Central memory CD8-positive, alpha-beta T cell (primary cell): ENCODE measurements at regions not wholly inside any gene's neighbourhood (a gene's known extent, or its start where the extent isn't known, plus 50 kb on each side); places are given as distances from the start of the nearest gene placed in this dataset.

Experiments used
- ATAC-seq: fragments of 150-1000 bp; cut with Tn5 transposase; replicated peaks from 2 replicates; pipeline ENCODE4 v1.10.0; 2022; ENCODE audit warnings: mild to moderate bottlenecking, moderate FRiP score, moderate number of reproducible peaks; ENCODE audit not compliant: poor library complexity, severe bottlenecking; ENCODE audit errors: extremely low read depth
- DNase-seq, 2 donors: peaks; one replicate each; pipeline ENCODE4 v3.0.0; 2021; ENCODE audit warnings: low spot score in 2 of 2
- H3K27ac Mint-ChIP-seq: one replicate; pipeline ENCODE4 v1.8.0; 2022; ENCODE audit warnings: low read depth, mild to moderate bottlenecking, moderate library complexity, mixed read lengths
- H3K27me3 Mint-ChIP-seq: one replicate; pipeline ENCODE4 v1.8.0; 2022; ENCODE audit warnings: mixed read lengths
- H3K36me3 Mint-ChIP-seq: one replicate; pipeline ENCODE4 v1.8.0; 2022; ENCODE audit warnings: mild to moderate bottlenecking, moderate library complexity, mixed read lengths; ENCODE audit not compliant: insufficient read depth
- H3K4me1 Mint-ChIP-seq: one replicate; pipeline ENCODE4 v1.8.0; 2022; ENCODE audit warnings: mixed read lengths
- H3K4me3 Mint-ChIP-seq: one replicate; pipeline ENCODE4 v1.8.0; 2022; ENCODE audit warnings: mild to moderate bottlenecking, moderate library complexity, mixed read lengths
- H3K9me3 Mint-ChIP-seq: one replicate; pipeline ENCODE4 v1.8.0; 2022; ENCODE audit warnings: mixed read lengths

- no peaks in the 10 kb centered on the region for H3K9me3 Mint-ChIP-seq
- no peaks in the 10 kb centered on the region for H3K36me3 Mint-ChIP-seq
- H3K27me3 Mint-ChIP-seq, result peaks cover 32% of the 10 kb centered on the region
- ATAC-seq (no peak), DNase-seq (no peak)
- H3K4me1 Mint-ChIP-seq, result no peaks in the 10 kb centered on the region
- H3K4me3 Mint-ChIP-seq, result no peak overlapping the region
- H3K27ac Mint-ChIP-seq, result no peak overlapping the region
These were observed 81.2 kb downstream of the UNC5CL start for GRCh38 chr6:40957616-40958492.

- no peak overlapping the region for H3K27ac Mint-ChIP-seq
- DNase-seq (no peak), ATAC-seq (no peak)
- peaks cover 37% of the 10 kb centered on the region for H3K27me3 Mint-ChIP-seq
- H3K4me1 Mint-ChIP-seq, result no peaks in the 10 kb centered on the region
- H3K9me3 Mint-ChIP-seq, result no peaks in the 10 kb centered on the region
- H3K36me3 Mint-ChIP-seq, result no peaks in the 10 kb centered on the region
- H3K4me3 Mint-ChIP-seq, result no peak overlapping the region
These were observed 82.1 kb downstream of the UNC5CL start for GRCh38 chr6:40956936-40957335.

GRCh38 chr6:40955178-40955545, 83.9 kb downstream of the UNC5CL start:
- Mint-ChIP-seq H3K27me3 (peaks cover 55% of the 10 kb centered on the region), H3K4me3 (no peak overlapping the region), H3K27ac (no peak overlapping the region), H3K36me3 (no peaks in the 10 kb centered on the region), H3K4me1 (no peaks in the 10 kb centered on the region), H3K9me3 (no peaks in the 10 kb centered on the region)
- no peak for DNase-seq
- no peak for ATAC-seq

GRCh38 chr6:40954446-40955177, 84.4 kb downstream of the UNC5CL start:
- Mint-ChIP-seq H3K36me3 (no peaks in the 10 kb centered on the region), H3K4me1 (no peaks in the 10 kb centered on the region), H3K9me3 (no peaks in the 10 kb centered on the region), H3K27me3 (peaks cover 60% of the 10 kb centered on the region), H3K27ac (no peak overlapping the region), H3K4me3 (no peak overlapping the region)
- ATAC-seq (no peak), DNase-seq (no peak)

GRCh38 chr6:40953486-40953885, 85.5 kb downstream of the UNC5CL start:
- ATAC-seq, result no peak

GRCh38 chr6:40950986-40951698, 87.9 kb downstream of the UNC5CL start:
- H3K36me3 Mint-ChIP-seq, result no peaks in the 10 kb centered on the region
- ATAC-seq, result no peak
- no peaks in the 10 kb centered on the region for H3K4me1 Mint-ChIP-seq
- H3K4me3 Mint-ChIP-seq, result no peak overlapping the region
- no peak for DNase-seq
- H3K9me3 Mint-ChIP-seq, result no peaks in the 10 kb centered on the region
- H3K27me3 Mint-ChIP-seq, result peaks cover 59% of the 10 kb centered on the region
- H3K27ac Mint-ChIP-seq, result no peak overlapping the region

More at GRCh38 chr6:40953486-40953885, 85.5 kb downstream of the UNC5CL start:
- H3K4me1 Mint-ChIP-seq, result no peaks in the 10 kb centered on the region
- no peaks in the 10 kb centered on the region for H3K9me3 Mint-ChIP-seq
- H3K27me3 Mint-ChIP-seq, result peaks cover 64% of the 10 kb centered on the region
- no peak overlapping the region for H3K27ac Mint-ChIP-seq
- no peak for DNase-seq
- H3K4me3 Mint-ChIP-seq, result no peak overlapping the region
- H3K36me3 Mint-ChIP-seq, result no peaks in the 10 kb centered on the region

- Mint-ChIP-seq H3K4me3 (no peak overlapping the region), H3K27ac (no peak overlapping the region), H3K4me1 (no peaks in the 10 kb centered on the region), H3K9me3 (no peaks in the 10 kb centered on the region), H3K36me3 (no peaks in the 10 kb centered on the region), H3K27me3 (peaks cover 39% of the 10 kb centered on the region)
- ATAC-seq, result no peak
- no peak for DNase-seq
These were observed 90.5 kb downstream of the UNC5CL start for GRCh38 chr6:40948570-40948969.

- H3K27ac Mint-ChIP-seq, result no peak overlapping the region
- DNase-seq (no peak), ATAC-seq (no peak)
- no peak overlapping the region for H3K4me3 Mint-ChIP-seq
- H3K4me1 Mint-ChIP-seq, result no peaks in the 10 kb centered on the region
- H3K27me3 Mint-ChIP-seq, result peaks cover 33% of the 10 kb centered on the region
- H3K9me3 Mint-ChIP-seq, result no peaks in the 10 kb centered on the region
- H3K36me3 Mint-ChIP-seq, result no peaks in the 10 kb centered on the region
These were observed 91.0 kb downstream of the UNC5CL start for GRCh38 chr6:40947876-40948526.

GRCh38 chr6:40946738-40947301, 92.2 kb downstream of the UNC5CL start:
- Mint-ChIP-seq H3K9me3 (no peaks in the 10 kb centered on the region), H3K4me3 (no peak overlapping the region), H3K27me3 (peaks cover 26% of the 10 kb centered on the region), H3K4me1 (no peaks in the 10 kb centered on the region), H3K27ac (no peak overlapping the region), H3K36me3 (no peaks in the 10 kb centered on the region)
- no peak for ATAC-seq
- DNase-seq, result no peak

GRCh38 chr6:40937491-40937890, 101.5 kb downstream of the UNC5CL start:
- Mint-ChIP-seq H3K4me1 (no peaks in the 10 kb centered on the region), H3K27ac (no peak overlapping the region), H3K4me3 (no peak overlapping the region), H3K27me3 (peaks cover 55% of the 10 kb centered on the region), H3K36me3 (no peaks in the 10 kb centered on the region), H3K9me3 (no peaks in the 10 kb centered on the region)
- ATAC-seq (no peak), DNase-seq (no peak)

GRCh38 chr6:40936818-40937251, 102.2 kb downstream of the UNC5CL start:
- DNase-seq, result no peak
- Mint-ChIP-seq H3K4me3 (no peak overlapping the region), H3K4me1 (no peaks in the 10 kb centered on the region), H3K9me3 (no peaks in the 10 kb centered on the region), H3K27me3 (peaks cover 55% of the 10 kb centered on the region), H3K27ac (no peak overlapping the region), H3K36me3 (no peaks in the 10 kb centered on the region)
- no peak for ATAC-seq

GRCh38 chr6:40933864-40934263, 105.2 kb downstream of the UNC5CL start:
- Mint-ChIP-seq H3K27me3 (peaks cover 35% of the 10 kb centered on the region), H3K4me3 (no peak overlapping the region), H3K27ac (no peak overlapping the region), H3K9me3 (no peaks in the 10 kb centered on the region), H3K4me1 (no peaks in the 10 kb centered on the region), H3K36me3 (no peaks in the 10 kb centered on the region)
- no peak for ATAC-seq
- DNase-seq, result no peak
